D721Med (cell line): ENCODE measurements at regions not wholly inside any gene's neighbourhood (a gene's known extent, or its start where the extent isn't known, plus 50 kb on each side); places are given as distances from the start of the nearest gene placed in this dataset.

ENCODE experiments used
- DNase-seq: peaks from one replicate; pipeline ENCODE4 v3.0.0; 2011; ENCODE audit warnings: low spot score; ENCODE audit not compliant: insufficient read length
- FAIRE-seq: peaks from 2 replicates; lab custom pipeline; 2011; peaks lifted over from hg19 to GRCh38; lab: Jason Lieb, UNC
- CTCF ChIP-seq: IDR thresholded peaks from 2 replicates; pipeline ENCODE4 v1.5.1; 2012; ENCODE audit warnings: mild to moderate bottlenecking, control low read depth; ENCODE audit not compliant: insufficient read depth; ENCODE audit errors: missing control alignments

- no peak for DNase-seq
- FAIRE-seq = no peak
- no peak for TF ChIP-seq CTCF
Measured at GRCh38 chr2:21945658-21946057, 821.9 kb downstream of the TDRD15 start.

GRCh38 chr2:21947046-21947445 is 823.3 kb downstream of the TDRD15 start:
- FAIRE-seq (no peak), DNase-seq (no peak)
- TF ChIP-seq CTCF = no peak

- DNase-seq = no peak
- FAIRE-seq = no peak
- TF ChIP-seq CTCF = no peak
Measured at GRCh38 chr2:21966139-21966538, 842.4 kb downstream of the TDRD15 start.

GRCh38 chr2:21970971-21971370 is 847.2 kb downstream of the TDRD15 start:
- no peak for FAIRE-seq
- DNase-seq = no peak
- no peak for TF ChIP-seq CTCF

GRCh38 chr2:21972586-21972985 is 848.8 kb downstream of the TDRD15 start:
- no peak for DNase-seq
- no peak for TF ChIP-seq CTCF
- FAIRE-seq = no peak

GRCh38 chr2:21981127-21981526 is 857.4 kb downstream of the TDRD15 start:
- FAIRE-seq (no peak), DNase-seq (no peak)
- no peak for TF ChIP-seq CTCF

GRCh38 chr2:21993002-21993401 is 869.2 kb downstream of the TDRD15 start:
- FAIRE-seq (no peak), DNase-seq (no peak)
- no peak for TF ChIP-seq CTCF
